Choroid plexus epithelial cell (primary cell): ENCODE measurements at regions not wholly inside any gene's neighbourhood (a gene's known extent, or its start where the extent isn't known, plus 50 kb on each side); places are given as distances from the start of the nearest gene placed in this dataset.
"Not testable (repeated sequence)": the region's sequence is repeated elsewhere in the genome, so short reads cannot be mapped to it uniquely, and the experiment has no call there.

Experiments used
- DNase-seq: peaks from one replicate; pipeline ENCODE4 v3.0.0-alpha.2; 2010; ENCODE audit warnings: low read depth
- H3K4me3 ChIP-seq: 2 replicates; pipeline ENCODE4 v1.5.1; 2011; ENCODE audit warnings: low read depth, mild to moderate bottlenecking, control low read depth, low read length, moderate library complexity
- CTCF ChIP-seq: conservative IDR thresholded peaks from 2 replicates; pipeline ENCODE4 v1.5.1; 2011; ENCODE audit warnings: low read depth, mild to moderate bottlenecking, control low read depth, inconsistent platforms, low read length, moderate library complexity

GRCh38 chr5:163898873-163899272 is 393.5 kb downstream of the MAT2B start:
- no peak overlapping the region for H3K4me3 ChIP-seq
- DNase-seq: no peak
- TF ChIP-seq CTCF: no peak

- DNase-seq, H3K4me3 ChIP-seq: not testable (repeated sequence)
These were observed 402.4 kb downstream of the MAT2B start for GRCh38 chr5:163907783-163908182.

GRCh38 chr5:163908253-163908652 is 402.8 kb downstream of the MAT2B start:
- no peak for TF ChIP-seq CTCF
- no peak for DNase-seq
- H3K4me3 ChIP-seq: no peak overlapping the region

- no peak for DNase-seq
- H3K4me3 ChIP-seq: no peak overlapping the region
- no peak for TF ChIP-seq CTCF
These were observed 404.8 kb downstream of the MAT2B start for GRCh38 chr5:163910226-163910625.

- no peak for TF ChIP-seq CTCF
- H3K4me3 ChIP-seq: no peak overlapping the region
- no peak for DNase-seq
These were observed 406.6 kb downstream of the MAT2B start for GRCh38 chr5:163912046-163912445.

GRCh38 chr5:163913548-163913947 is 408.1 kb downstream of the MAT2B start:
- DNase-seq: peak; percentile 16
- no peak overlapping the region for H3K4me3 ChIP-seq
- peak; percentile 21 for TF ChIP-seq CTCF

GRCh38 chr5:163914910-163915309 is 409.5 kb downstream of the MAT2B start:
- no peak for DNase-seq
- no peak for TF ChIP-seq CTCF
- H3K4me3 ChIP-seq: no peak overlapping the region

- no peak overlapping the region for H3K4me3 ChIP-seq
- TF ChIP-seq CTCF: no peak
- peak; percentile 74 for DNase-seq
These were observed 410.1 kb downstream of the MAT2B start for GRCh38 chr5:163915481-163915961.
